WTC11 (cell line): ENCODE measurements at regions not wholly inside any gene's neighbourhood (a gene's known extent, or its start where the extent isn't known, plus 50 kb on each side); places are given as distances from the start of the nearest gene placed in this dataset.

Experiments used
- ATAC-seq: fragments of 200-7000 bp; cut with Tn5 transposase; 2 replicates; pipeline ENCODE4 v1.10.0; 2021; ENCODE audit warnings: mild to moderate bottlenecking, moderate library complexity
- CTCF ChIA-PET: fragments of 300-600 bp; sonication (Branson Sonifier 250); formaldehyde crosslinking; loops from one replicate; lab custom pipeline; 2021; ENCODE audit warnings: antibody characterized with exemption; lab: Charles Lee
- POLR2A ChIA-PET: fragments of 350-600 bp; sonication (Branson Sonifier 250); formaldehyde crosslinking; loops from one replicate; lab custom pipeline; 2021; ENCODE audit warnings: antibody characterized with exemption; lab: Charles Lee
- DNase-seq: peaks from one replicate; pipeline ENCODE4 v3.0.0; 2021; ENCODE audit warnings: low spot score
- H3K27ac Mint-ChIP-seq: 2 replicates; pipeline ENCODE4 v1.8.0; 2021; ENCODE audit warnings: mixed read lengths
- H3K27me3 Mint-ChIP-seq: 2 replicates; pipeline ENCODE4 v1.8.0; 2021; ENCODE audit warnings: low read depth, mild to moderate bottlenecking, moderate library complexity, mixed read lengths
- H3K36me3 Mint-ChIP-seq: 2 replicates; pipeline ENCODE4 v1.8.0; 2021; ENCODE audit warnings: mixed read lengths
- H3K4me1 Mint-ChIP-seq: 2 replicates; pipeline ENCODE4 v1.8.0; 2022; ENCODE audit warnings: mixed read lengths
- H3K4me3 Mint-ChIP-seq: 2 replicates; pipeline ENCODE4 v1.8.0; 2021; ENCODE audit warnings: mild to moderate bottlenecking, moderate library complexity, mixed read lengths
- H3K9me3 Mint-ChIP-seq: 2 replicates; pipeline ENCODE4 v1.8.0; 2021; ENCODE audit warnings: mixed read lengths
- AR ChIP-seq: fragments of 250-450 bp; sonication (Bioruptor Pico); IDR thresholded peaks from 2 replicates; pipeline ENCODE4 v1.9.0; 2021; ENCODE audit warnings: mild to moderate bottlenecking
- ARID4B ChIP-seq: sonication (generic); formaldehyde crosslinking; IDR thresholded peaks from 2 replicates; pipeline ENCODE4 v1.8.0; 2023; ENCODE audit warnings: missing genetic modification reagents, mild to moderate bottlenecking, borderline replicate concordance
- ATF2 ChIP-seq: sonication (generic); formaldehyde crosslinking; IDR thresholded peaks from 2 replicates; pipeline ENCODE4 v1.8.1; 2022; ENCODE audit warnings: low read depth, missing genetic modification reagents, borderline replicate concordance
- ATF3 ChIP-seq: sonication (generic); formaldehyde crosslinking; conservative IDR thresholded peaks from 2 replicates; pipeline ENCODE4 v1.8.1; 2022; ENCODE audit warnings: mild to moderate bottlenecking, missing genetic modification reagents
- CBFB ChIP-seq: sonication (generic); formaldehyde crosslinking; IDR thresholded peaks from 2 replicates; pipeline ENCODE4 v1.8.1; 2022; ENCODE audit warnings: mild to moderate bottlenecking, low read depth, missing genetic modification reagents
- EMX1 ChIP-seq: fragments of 250-450 bp; sonication (Bioruptor Pico); IDR thresholded peaks from 2 replicates; pipeline ENCODE4 v1.8.0; 2021; ENCODE audit warnings: mild to moderate bottlenecking
- FOXJ3 ChIP-seq: sonication (generic); formaldehyde crosslinking; IDR thresholded peaks from 2 replicates; pipeline ENCODE4 v1.9.0; 2021; ENCODE audit warnings: missing genetic modification reagents, mild to moderate bottlenecking, borderline replicate concordance
- FOXP1 ChIP-seq: sonication (generic); formaldehyde crosslinking; IDR thresholded peaks from 2 replicates; pipeline ENCODE4 v1.8.0; 2022; ENCODE audit warnings: missing genetic modification reagents, mild to moderate bottlenecking, moderate library complexity, borderline replicate concordance
- GTF2I ChIP-seq: fragments of 250-450 bp; sonication (Bioruptor Pico); conservative IDR thresholded peaks from 2 replicates; pipeline ENCODE4 v1.4.0; 2021; ENCODE audit warnings: mild to moderate bottlenecking
- IRF1 ChIP-seq: sonication (generic); formaldehyde crosslinking; IDR thresholded peaks from 2 replicates; pipeline ENCODE4 v1.8.0; 2023; ENCODE audit warnings: missing genetic modification reagents
- IRF2 ChIP-seq: sonication (generic); formaldehyde crosslinking; IDR thresholded peaks from 2 replicates; pipeline ENCODE4 v1.8.0; 2022; ENCODE audit warnings: low read depth, missing genetic modification reagents, borderline replicate concordance
- MLX ChIP-seq: sonication (generic); formaldehyde crosslinking; IDR thresholded peaks from 2 replicates; pipeline ENCODE4 v1.8.1; 2023; ENCODE audit warnings: mild to moderate bottlenecking, missing genetic modification reagents, moderate library complexity
- OVOL2 ChIP-seq: fragments of 250-450 bp; sonication (Bioruptor Pico); IDR thresholded peaks from 2 replicates; pipeline ENCODE4 v1.9.0; 2021; ENCODE audit warnings: mild to moderate bottlenecking, borderline replicate concordance
- SMAD3 ChIP-seq: sonication (generic); formaldehyde crosslinking; IDR thresholded peaks from 2 replicates; pipeline ENCODE4 v1.8.0; 2022; ENCODE audit warnings: missing genetic modification reagents, mild to moderate bottlenecking, borderline replicate concordance
- SP1 ChIP-seq: sonication (generic); formaldehyde crosslinking; conservative IDR thresholded peaks from 2 replicates; pipeline ENCODE4 v1.8.1; 2022; ENCODE audit warnings: missing genetic modification reagents
- TEAD4 ChIP-seq: sonication (generic); formaldehyde crosslinking; IDR thresholded peaks from 2 replicates; pipeline ENCODE4 v1.8.0; 2022; ENCODE audit warnings: mild to moderate bottlenecking, missing genetic modification reagents
- ZBTB43 ChIP-seq: sonication (generic); formaldehyde crosslinking; IDR thresholded peaks from 2 replicates; pipeline ENCODE4 v1.8.1; 2023; ENCODE audit warnings: mild to moderate bottlenecking, missing genetic modification reagents
- ZMAT4 ChIP-seq: fragments of 250-450 bp; sonication (Bioruptor Pico); IDR thresholded peaks from 2 replicates; pipeline ENCODE4 v1.9.0; 2021; ENCODE audit warnings: mild to moderate bottlenecking
- ZNF532 ChIP-seq: fragments of 250-450 bp; sonication (Bioruptor Pico); IDR thresholded peaks from 2 replicates; pipeline ENCODE4 v1.9.0; 2021; ENCODE audit warnings: mild to moderate bottlenecking, borderline replicate concordance

- no peak for TF ChIP-seq ZNF532 (CRISPR knock-in tag)
- no peak for TF ChIP-seq IRF1 (CRISPR knock-in tag)
- no peak for TF ChIP-seq IRF2
- no peak for TF ChIP-seq ATF3 (CRISPR knock-in tag)
- TF ChIP-seq TEAD4 (CRISPR knock-in tag): no peak
- no peak for TF ChIP-seq SP1 (CRISPR knock-in tag)
- no peak for TF ChIP-seq ZMAT4 (CRISPR knock-in tag)
- TF ChIP-seq ZBTB43 (CRISPR knock-in tag): no peak
- no peak for TF ChIP-seq AR (CRISPR knock-in tag)
- TF ChIP-seq SMAD3 (CRISPR knock-in tag): no peak
- no peak for TF ChIP-seq ATF2 (CRISPR knock-in tag)
- TF ChIP-seq, all 79 proteins: peak for 0
These were observed 104.6 kb upstream of the TEX51 start (continued) for GRCh38 chr2:126793885-126794613.

- POLR2A ChIA-PET: no interaction called here
- ATAC-seq: no peak
- Mint-ChIP-seq H3K9me3 (no peaks in the 10 kb centered on the region), H3K36me3 (no peaks in the 10 kb centered on the region), H3K4me1 (peaks cover 12% of the 10 kb centered on the region), H3K27ac (no peak overlapping the region), H3K27me3 (no peaks in the 10 kb centered on the region; the same call in 1 of the 2 replicates), H3K4me3 (no peak overlapping the region)
- CTCF ChIA-PET: no interaction called here
- DNase-seq: no peak
- no peak for TF ChIP-seq CBFB (CRISPR knock-in tag)
- no peak for TF ChIP-seq EMX1
- TF ChIP-seq FOXJ3 (CRISPR knock-in tag): no peak
- no peak for TF ChIP-seq GTF2I (CRISPR knock-in tag)
- TF ChIP-seq ARID4B (CRISPR knock-in tag): no peak
- TF ChIP-seq OVOL2 (CRISPR knock-in tag): no peak
- TF ChIP-seq MLX (CRISPR knock-in tag): no peak
- no peak for TF ChIP-seq FOXP1 (CRISPR knock-in tag)
These were observed 103.0 kb upstream of the TEX51 start for GRCh38 chr2:126795656-126796055.
